ENCODE measurements at regions not wholly inside any gene's neighbourhood (a gene's known extent, or its start where the extent isn't known, plus 50 kb on each side); places are given as distances from the start of the nearest gene placed in this dataset.

GRCh38 chr6:84618046-84618752, 146.2 kb downstream of the TBX18 start (continued):
- no peak for TF ChIP-seq REST (IDR thresholded peaks at IDR 0.05; ENCODE audit: unreplicated experiment)
- TF ChIP-seq POLR2AphosphoS5 (IDR thresholded peaks at IDR 0.05; ENCODE audit: low read depth) = no peak
- no peak for TF ChIP-seq EZH2phosphoT487 (IDR thresholded peaks at IDR 0.05; ENCODE audit: unreplicated experiment)

- no peak overlapping the region for H3K27ac Mint-ChIP-seq
- no peaks in the 10 kb centered on the region for H3K36me3 Mint-ChIP-seq (ENCODE audit: low read depth)
- Histone ChIP-seq H3K27me3 (ENCODE audit: insufficient read depth) (no peaks in the 10 kb centered on the region), H3K79me2 (replicated peaks; ENCODE audit: insufficient read depth) (no peaks in the 10 kb centered on the region), H3K27ac (ENCODE audit: low read depth) (no peak overlapping the region), H3K4me1 (ENCODE audit: insufficient read depth) (peaks cover 15% of the 10 kb centered on the region), H2AFZ (no peak overlapping the region), H3K4me2 (no peak overlapping the region), H3K9me2 (ENCODE audit: insufficient read depth) (no peaks in the 10 kb centered on the region), H4K20me1 (replicated peaks; ENCODE audit: insufficient read depth) (no peaks in the 10 kb centered on the region), H3F3A (replicated peaks; ENCODE audit: low read depth) (no peaks in the 10 kb centered on the region), H3K4me3 (no peak overlapping the region), H3K36me3 (ENCODE audit: insufficient read depth) (no peaks in the 10 kb centered on the region)
- no peak for ATAC-seq
- H3K4me3 Mint-ChIP-seq = no peak overlapping the region
- H3K4me1 Mint-ChIP-seq = peaks cover 12% of the 10 kb centered on the region
- H3K9me3 Mint-ChIP-seq = no peaks in the 10 kb centered on the region; the same call in 2 of the 3 replicates
- H3K27me3 Mint-ChIP-seq (ENCODE audit: insufficient read depth, low read depth, poor library complexity) = no peaks in the 10 kb centered on the region
- DNase-seq (ENCODE audit: low spot score) = no peak
- no peak for TF ChIP-seq ZNF114 (CRISPR knock-in tag; IDR thresholded peaks at IDR 0.05)
- no peak for TF ChIP-seq POLR2AphosphoS5 (IDR thresholded peaks at IDR 0.05; ENCODE audit: low read depth)
- TF ChIP-seq STAT1 (IDR thresholded peaks at IDR 0.05; ENCODE audit: unreplicated experiment) = no peak
- TF ChIP-seq CREB1 (CRISPR knock-in tag; IDR thresholded peaks at IDR 0.05; ENCODE audit: low read depth) = no peak
- TF ChIP-seq EZH2 (IDR thresholded peaks at IDR 0.05; ENCODE audit: low read depth, unreplicated experiment) = no peak
- no peak for TF ChIP-seq ETS1 (IDR thresholded peaks at IDR 0.05)
- no peak for TF ChIP-seq ZNF462 (CRISPR knock-in tag; IDR thresholded peaks at IDR 0.05)
- no peak for TF ChIP-seq NANOG (IDR thresholded peaks at IDR 0.05; ENCODE audit: borderline replicate concordance)
- TF ChIP-seq EZH2phosphoT487 (IDR thresholded peaks at IDR 0.05; ENCODE audit: unreplicated experiment) = no peak
- no peak for TF ChIP-seq REST (IDR thresholded peaks at IDR 0.05; ENCODE audit: unreplicated experiment)
Measured at GRCh38 chr6:84615987-84616386, 148.4 kb downstream of the TBX18 start.
